Hippocampal formation (tissue), 2 donors: ENCODE measurements at regions not wholly inside any gene's neighbourhood (a gene's known extent, or its start where the extent isn't known, plus 50 kb on each side); places are given as distances from the start of the nearest gene placed in this dataset.

Source experiments
- DNase-seq, 2 donors: peaks; one replicate each; lab custom pipeline; 2025; lab: John Stamatoyannopoulos, UW

DNA sequence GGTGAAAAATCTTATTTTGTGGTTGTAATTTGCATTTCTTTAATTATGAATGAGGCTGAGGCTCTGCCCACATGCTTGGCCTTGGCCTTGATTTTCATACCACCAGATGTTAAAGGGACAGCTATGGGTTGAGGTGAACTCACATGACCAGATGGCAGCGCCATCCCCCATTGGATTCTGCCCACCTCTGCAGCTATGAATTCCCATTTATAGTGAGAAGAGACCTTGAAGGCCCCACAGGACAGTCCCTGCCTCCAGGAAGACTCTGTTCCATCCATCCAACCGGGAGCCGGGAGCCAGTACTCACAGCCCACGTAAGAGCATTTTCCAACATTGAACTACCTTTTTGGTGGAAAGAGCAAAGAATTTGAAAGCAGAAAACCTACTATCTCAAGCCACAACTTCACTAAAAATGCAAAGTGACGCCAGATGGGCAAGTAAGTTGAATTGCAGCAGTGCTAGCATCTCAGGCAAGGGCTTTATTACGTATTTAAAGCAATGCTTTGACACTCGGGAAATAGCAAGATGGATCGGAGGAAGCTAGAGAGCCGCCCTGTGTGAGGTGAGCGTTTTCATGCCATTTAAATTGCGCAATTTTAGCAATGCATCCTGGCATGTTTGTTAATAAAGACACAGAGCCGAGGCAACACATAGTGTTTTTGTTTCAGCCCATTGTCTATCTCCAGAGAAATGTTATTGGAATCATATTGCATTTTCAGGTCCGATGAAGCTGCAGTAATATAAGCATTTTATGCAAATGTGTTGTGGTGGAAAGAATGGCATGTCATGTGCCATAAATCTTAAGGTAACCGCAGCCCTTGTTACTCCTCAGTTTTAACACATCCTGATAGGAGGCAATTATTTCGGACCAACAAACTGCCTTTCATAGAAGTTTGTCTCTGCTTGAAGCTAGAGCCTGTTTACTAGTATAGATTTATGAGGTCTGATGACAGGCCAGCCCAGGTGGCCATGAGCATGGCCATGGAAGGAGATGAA lies 273.4 kb upstream of the TNRC6C start:
- no peak for DNase-seq

DNA sequence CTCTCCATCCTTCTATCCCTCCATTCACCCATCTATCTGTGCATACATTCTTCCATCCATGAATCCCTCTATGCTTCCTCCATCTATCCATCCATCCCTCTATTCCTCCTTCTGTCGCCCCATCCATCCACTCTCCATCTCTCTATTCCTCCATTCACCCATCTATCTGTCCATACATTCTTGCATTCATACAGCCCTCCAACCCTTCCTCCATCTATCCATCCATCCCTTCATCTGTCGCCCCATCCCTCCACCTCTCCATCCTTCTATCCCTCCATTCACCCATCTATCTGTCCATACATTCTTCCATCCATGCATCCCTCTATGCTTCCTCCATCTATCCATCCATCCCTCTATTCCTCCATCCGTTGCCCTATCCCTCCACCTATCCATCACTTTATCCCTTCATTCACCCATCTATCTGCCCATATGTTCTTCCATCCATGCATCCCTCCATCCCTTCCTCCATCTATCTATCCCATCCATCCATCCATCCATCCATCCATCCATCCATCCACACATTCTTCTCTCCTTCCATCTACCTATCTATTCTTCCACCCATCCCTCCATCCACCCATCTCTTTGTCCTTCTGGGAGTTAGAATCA lies 272.5 kb upstream of the TNRC6C start:
- no peak for DNase-seq

DNA sequence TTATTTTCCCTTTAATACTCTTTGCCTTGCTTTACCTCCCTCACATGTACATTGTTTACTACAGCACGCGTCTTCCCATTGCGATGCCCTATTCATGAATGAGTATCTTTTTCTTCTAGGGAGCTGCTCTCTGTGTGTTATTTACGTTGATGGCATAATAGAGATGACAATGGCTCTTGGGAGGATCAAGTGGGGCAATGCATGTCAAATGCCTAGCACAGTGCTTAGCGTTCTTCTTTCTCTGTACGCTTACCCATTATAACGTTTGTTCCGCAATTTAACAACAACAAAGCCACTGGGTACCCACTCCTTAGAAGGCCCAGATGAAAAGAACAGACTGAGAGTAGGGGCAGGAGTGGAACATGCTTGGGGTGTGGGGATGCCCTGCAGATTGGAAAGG lies 271.6 kb upstream of the TNRC6C start:
- no peak for DNase-seq

GRCh38 chr17:77687417-77687816 lies 271.1 kb upstream of the TNRC6C start:
- DNase-seq = no peak

DNA sequence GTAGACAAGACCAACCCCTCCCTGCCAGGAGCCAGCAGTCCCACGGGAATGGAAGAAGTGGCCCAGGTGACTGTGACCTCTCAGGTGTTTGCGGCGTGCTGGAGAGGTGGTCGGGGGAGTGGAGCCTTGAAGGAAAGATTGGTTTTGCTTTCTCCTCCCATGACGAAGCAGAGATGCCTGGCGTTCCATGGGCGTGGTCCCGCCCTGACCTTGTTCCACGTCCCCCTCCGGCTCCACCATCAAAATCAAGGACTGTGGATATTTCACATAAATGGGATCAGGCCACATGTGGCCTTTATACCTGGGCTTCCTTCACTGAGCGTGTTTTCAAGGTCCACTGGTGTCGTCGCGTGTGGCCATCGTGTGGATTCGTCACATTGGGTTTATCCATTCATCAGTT lies 270.6 kb upstream of the TNRC6C start:
- DNase-seq = no peak

DNA sequence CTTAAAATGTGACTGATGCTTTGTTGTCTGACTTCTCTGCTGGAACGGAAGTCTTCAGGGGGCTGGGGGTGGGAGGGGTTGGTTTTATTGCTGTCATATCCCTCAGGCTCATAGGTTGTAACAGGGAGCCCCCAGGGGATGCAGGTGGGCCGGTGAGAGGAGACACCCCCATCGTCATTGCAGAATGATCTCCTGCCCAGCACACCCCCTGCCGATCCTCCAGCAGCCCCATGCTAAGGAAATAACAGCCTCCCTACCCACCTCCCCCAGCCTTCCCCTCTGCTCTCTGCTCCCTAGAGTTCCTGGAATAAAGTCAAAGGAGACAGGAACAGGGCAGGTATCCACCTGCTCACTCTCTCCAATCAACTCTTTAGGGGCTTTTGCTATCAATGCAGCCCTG lies 270.1 kb upstream of the TNRC6C start:
- no peak for DNase-seq

- no peak for DNase-seq
Observed at GRCh38 chr17:77690271-77691161, 268.0 kb upstream of the TNRC6C start.

DNA sequence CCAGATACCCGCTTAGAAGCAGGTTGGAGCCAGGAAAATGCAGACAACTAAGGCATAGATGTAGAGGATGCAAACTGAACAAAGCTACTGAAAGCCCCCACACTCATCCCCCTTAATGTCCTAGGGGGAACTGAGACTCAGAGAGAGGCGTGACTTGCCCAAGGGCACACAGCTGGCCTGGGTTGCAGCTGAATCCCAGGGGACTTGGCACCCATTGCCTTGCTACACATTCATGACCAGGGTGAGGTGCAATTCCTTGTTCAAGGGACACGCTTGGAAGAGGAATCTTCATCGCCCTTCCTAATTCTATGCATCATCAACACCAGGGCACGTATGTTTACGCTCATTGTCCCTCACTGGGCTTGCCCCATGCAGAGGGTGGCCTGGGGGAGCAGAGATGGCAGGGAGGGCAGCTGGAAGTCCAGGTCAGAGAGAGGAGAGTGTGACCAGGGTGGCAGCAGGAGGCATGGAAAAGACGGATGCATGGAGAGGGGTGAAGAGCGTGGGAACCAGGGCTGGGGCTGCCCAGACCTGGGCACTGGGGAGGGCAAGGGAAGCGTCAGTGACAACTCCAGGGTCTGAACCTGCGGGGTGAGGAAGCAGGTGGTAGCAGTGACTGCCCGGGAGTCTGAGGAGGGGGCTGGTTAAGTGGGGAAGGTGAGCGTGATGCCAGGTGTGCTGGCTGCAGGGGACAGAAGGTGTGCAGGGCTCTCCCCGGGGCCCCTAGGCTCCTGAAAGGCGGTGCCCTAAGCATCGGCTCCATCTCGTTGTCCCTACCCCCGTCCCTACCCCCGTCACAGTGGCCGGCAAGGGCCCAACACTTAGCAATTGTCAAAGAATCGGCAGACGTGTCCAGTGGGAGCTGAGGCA lies 267.1 kb upstream of the TNRC6C start:
- no peak for DNase-seq

GRCh38 chr17:77692571-77693161 lies 265.8 kb upstream of the TNRC6C start:
- no peak for DNase-seq

DNA sequence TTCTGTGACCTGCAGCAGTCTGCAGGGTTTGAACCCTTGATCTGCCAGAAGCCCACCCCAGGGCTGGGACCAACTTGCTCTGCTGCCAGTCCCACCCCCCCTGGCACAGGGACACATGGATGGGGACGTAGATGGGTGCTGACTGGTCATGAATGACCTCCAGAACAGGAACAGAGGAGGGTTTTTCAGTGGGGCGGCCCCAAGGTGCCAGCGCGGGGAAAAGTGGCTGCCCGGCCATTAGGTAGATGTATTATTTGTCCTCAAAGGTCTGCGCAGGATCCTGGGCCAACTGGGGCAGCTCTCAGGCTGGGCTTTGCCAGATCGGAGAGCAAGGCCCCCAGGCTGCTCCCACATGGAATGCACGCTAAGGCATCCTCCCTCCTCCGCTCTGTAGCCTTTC lies 265.2 kb upstream of the TNRC6C start:
- no peak for DNase-seq

DNA sequence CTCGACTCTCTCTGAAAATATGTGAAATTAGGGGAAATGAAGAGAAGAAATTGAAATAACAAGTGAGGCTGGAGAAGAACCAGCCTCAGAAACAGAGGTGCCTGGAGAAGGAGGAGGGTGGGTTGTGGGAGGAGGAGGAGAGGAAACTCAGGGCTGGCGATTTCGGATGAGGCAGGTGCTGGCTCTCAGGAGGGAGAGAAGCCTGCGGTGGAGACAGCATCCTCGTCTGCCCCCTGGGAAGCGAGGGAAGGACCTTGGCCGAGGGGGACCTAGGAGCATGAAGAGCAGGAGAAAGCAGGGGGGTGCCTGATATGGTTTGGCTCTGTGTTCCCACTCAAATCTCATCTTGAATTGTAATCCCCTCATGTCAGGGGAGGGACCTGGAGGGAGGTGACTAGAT lies 264.7 kb upstream of the TNRC6C start:
- DNase-seq = no peak

DNA sequence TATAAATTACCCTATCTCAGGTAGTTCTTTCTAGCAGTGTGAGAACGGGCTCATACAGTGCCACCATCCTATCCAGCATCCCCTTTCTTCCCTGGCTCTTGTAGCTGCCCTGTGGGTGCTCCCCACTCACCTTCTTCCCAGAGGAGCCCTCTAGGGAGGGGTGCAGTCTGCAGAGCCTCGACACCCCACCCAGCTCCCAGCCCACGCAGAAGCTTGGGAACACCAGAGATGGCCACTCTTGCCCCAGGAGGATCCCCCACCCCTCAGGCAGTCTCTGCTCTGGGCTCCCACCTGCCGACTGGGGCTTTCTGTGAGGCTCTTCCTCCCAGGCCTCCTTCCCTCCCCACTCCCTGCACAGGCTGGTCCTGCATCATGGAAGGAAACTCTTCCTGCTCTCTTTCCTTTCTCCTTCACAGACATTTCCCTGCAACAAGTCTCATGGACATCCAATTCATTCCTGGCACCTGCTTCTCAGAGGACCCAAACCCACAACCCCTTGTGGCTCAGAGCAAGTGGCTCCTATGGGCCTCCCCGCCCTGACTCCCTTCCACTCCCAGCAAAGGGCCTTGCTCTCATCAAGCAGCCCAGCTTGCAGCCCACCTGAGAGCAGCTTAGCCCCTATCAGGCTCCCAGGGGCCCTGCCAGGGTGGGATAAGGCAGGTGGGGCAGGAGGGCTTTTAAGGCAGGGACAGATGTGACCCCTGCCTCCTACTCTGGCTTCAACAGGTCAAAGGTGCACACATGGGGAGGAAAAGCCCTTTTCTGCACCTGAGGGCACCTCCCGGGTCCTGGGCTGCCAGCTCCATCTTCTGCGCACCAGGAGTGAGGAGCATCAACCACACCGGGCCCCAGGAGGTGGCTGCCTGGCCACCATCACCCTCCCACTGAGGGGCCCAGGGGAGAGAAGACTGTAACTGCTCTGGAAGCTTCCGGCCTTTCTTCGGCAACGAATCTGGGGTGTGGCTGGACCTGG lies 263.8 kb upstream of the TNRC6C start:
- no peak for DNase-seq

DNA sequence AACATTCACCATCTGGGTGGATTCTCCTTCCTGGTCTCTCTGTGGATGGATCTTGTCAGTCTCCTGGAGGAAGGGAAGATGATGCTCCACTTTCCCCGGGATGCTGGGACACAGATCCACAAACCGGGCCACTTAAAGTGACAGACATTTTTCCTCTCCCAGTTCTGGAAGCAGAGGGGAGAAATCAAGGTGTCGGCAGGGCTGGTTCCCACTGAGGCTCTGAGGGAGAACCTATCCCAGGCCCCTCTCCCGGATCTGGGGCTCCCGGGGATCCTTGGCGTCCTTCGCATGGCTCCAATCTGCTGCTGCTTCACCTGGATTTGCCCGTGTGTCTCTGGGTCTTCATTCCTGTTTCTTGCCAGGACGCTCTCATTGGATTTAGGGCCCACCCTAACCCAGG lies 263.1 kb upstream of the TNRC6C start:
- no peak for DNase-seq

DNA sequence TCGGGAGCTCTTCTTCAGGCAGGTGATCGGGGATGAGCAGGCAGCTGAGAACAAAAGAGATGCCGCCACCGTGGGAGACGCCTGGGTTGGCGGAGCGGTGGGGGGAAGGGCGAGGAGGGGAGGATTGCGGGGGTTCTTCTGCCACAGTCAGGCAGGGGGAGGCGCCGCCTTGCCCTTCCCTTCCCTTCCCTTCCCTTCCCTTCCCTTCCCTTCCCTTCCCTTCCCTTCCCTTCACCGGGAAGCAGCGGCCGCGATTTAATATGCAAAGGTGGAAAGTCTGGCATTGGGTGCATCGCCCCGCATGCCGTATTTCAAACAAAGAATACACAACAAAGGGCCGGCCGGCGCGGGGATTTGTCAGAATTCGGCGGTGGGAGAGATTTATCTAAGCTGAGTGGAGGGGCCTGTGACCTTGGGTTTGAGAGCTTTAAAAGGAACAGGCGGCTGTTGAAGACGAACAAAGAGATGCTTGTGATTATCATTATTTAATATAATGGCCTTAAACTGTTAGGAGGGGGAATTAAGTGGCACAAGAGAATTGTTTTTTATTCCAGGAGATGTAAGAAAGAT lies 262.3 kb upstream of the TNRC6C start:
- DNase-seq = no peak

DNA sequence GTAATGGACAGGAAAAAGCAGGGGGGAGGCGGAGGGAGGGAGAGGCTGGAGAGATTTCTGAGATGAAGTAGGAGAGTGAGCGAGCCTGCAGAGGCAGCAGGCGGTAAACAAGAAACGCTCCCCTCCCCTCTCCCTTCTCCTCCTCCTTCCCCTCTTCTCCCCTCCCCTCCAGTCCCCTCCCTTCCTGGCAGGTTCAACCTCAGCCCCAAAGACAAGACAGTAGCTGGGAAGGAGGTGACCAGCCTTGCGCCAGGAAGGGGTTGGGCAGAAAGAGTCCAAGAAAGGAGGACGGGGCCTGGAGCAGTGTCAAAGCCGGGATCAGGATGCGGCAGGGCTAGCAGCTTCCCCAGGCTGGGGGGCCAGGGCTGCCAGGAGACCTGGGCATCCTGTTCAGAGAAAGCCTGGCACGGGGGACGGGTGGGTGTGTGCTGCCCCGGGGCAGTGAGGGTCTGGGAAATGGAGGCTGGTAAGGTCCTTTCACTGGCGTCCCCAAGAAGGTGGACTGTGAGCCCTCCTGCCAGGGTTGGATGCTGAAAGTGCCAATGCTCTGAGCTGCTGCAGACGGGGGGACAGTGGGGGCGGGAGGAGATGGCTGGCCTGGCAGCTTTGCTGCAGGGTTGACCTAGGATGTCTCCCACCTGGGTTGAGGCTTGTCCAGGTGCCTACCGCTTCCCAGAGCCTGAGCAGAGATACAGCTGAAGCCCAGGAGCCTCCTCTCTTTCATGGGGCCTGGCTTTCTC lies 261.6 kb upstream of the TNRC6C start:
- DNase-seq = no peak

GRCh38 chr17:77697480-77698400 lies 260.8 kb upstream of the TNRC6C start:
- no peak for DNase-seq

DNA sequence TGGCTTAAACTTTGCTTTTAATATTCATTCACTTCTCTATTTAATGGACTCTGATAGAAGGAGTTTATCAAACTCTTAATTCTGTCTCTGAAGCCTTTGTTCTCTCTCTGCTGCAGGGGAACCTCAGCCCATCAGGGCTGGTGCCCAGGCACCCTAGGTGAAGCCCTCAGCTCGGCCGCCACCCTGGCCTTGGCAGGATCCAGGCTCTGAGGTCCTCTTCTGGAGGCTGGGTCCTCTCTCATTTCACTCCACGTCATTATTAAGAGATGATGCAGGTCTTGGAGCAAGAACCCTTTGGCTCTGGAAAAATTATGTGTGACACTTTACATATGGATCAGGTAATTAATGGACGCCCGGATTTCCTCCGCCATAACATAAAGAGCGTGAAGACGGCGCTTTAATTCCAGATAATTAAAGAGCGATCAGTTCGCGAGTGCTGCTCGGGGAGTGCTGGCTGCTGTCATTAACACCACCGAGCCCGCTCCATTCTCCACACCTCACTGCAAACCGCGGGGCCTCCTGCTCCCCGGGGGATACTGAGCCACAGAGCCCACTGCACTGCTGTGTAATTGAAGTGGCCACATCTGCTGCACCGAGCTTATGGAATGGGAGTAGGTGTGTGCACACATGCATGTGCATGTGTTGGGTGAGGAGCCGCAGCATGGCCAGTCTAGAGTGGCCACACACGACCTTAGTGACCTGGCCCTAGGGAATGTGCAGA lies 259.4 kb upstream of the TNRC6C start:
- DNase-seq = no peak
